SK-N-DZ (cell line): ENCODE measurements at regions not wholly inside any gene's neighbourhood (a gene's known extent, or its start where the extent isn't known, plus 50 kb on each side); places are given as distances from the start of the nearest gene placed in this dataset.

Source experiments
- DNase-seq: peaks from one replicate; pipeline ENCODE4 v3.0.0-alpha.2; 2015; ENCODE audit warnings: low spot score

- DNase-seq, result no peak
These were observed 607.3 kb downstream of the NCAM2 start for GRCh38 chr21:21605521-21605920.

- DNase-seq, result no peak
These were observed 607.8 kb downstream of the NCAM2 start for GRCh38 chr21:21606041-21606440.

- DNase-seq, result no peak
These were observed 614.3 kb downstream of the NCAM2 start for GRCh38 chr21:21612466-21612865.

- no peak for DNase-seq
These were observed 616.8 kb downstream of the NCAM2 start for GRCh38 chr21:21614966-21615365.

- no peak for DNase-seq
These were observed 624.4 kb downstream of the NCAM2 start for GRCh38 chr21:21622460-21623234.

- no peak for DNase-seq
These were observed 626.5 kb downstream of the NCAM2 start for GRCh38 chr21:21624674-21625073.

GRCh38 chr21:21631961-21632360, 633.8 kb downstream of the NCAM2 start:
- no peak for DNase-seq

GRCh38 chr21:21632926-21633325, 634.7 kb downstream of the NCAM2 start:
- DNase-seq, result no peak

- no peak for DNase-seq
These were observed 663.5 kb downstream of the NCAM2 start for GRCh38 chr21:21661741-21662140.

- no peak for DNase-seq
These were observed 664.6 kb downstream of the NCAM2 start for GRCh38 chr21:21662776-21663175.

- DNase-seq, result no peak
These were observed 666.7 kb downstream of the NCAM2 start for GRCh38 chr21:21664871-21665270.

- DNase-seq, result no peak
These were observed 668.5 kb downstream of the NCAM2 start for GRCh38 chr21:21666689-21667088.

- DNase-seq, result no peak
These were observed 670.0 kb downstream of the NCAM2 start for GRCh38 chr21:21668198-21668597.

- no peak for DNase-seq
These were observed 675.8 kb downstream of the NCAM2 start for GRCh38 chr21:21673959-21674358.

- DNase-seq, result no peak
These were observed 677.4 kb downstream of the NCAM2 start for GRCh38 chr21:21675601-21676000.

- DNase-seq, result no peak
These were observed 684.0 kb downstream of the NCAM2 start for GRCh38 chr21:21682172-21682571.

- DNase-seq, result no peak
These were observed 690.7 kb downstream of the NCAM2 start for GRCh38 chr21:21688889-21689288.

- DNase-seq, result no peak
These were observed 692.0 kb downstream of the NCAM2 start for GRCh38 chr21:21690068-21690665.

- no peak for DNase-seq
These were observed 714.7 kb downstream of the NCAM2 start for GRCh38 chr21:21712748-21713520.

- DNase-seq, result no peak
These were observed 715.5 kb downstream of the NCAM2 start for GRCh38 chr21:21713651-21714180.

- DNase-seq, result no peak
These were observed 716.2 kb downstream of the NCAM2 start for GRCh38 chr21:21714426-21714825.

- no peak for DNase-seq
These were observed 717.2 kb downstream of the NCAM2 start for GRCh38 chr21:21715266-21715969.
